ENCODE measurements at regions not wholly inside any gene's neighbourhood (a gene's known extent, or its start where the extent isn't known, plus 50 kb on each side); places are given as distances from the start of the nearest gene placed in this dataset.

DNA sequence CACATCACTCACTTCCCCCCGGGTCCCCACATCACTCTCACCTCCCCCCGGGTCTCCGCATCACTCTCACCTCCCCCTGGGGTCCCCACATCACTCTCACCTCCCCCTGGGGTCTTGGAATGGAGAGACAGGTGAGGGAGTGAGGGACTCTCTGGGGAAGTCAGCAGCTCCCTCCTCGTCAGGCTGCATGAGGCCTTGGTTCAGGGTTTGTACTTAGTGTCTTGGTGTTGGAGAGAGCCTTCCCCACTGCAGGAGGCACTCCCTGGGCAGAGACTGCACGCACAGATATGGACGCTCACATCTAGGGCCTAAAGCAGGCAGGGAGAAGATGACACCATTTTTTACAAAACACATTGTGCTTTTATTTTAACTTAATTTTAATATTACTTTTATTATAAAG, 56.5 kb upstream of the IRX4 start:
- intact Hi-C loops (cut with DNase I), result no loop called here
- ATAC-seq, result no peak
- no peak for DNase-seq (ENCODE audit: missing footprints)

DNA sequence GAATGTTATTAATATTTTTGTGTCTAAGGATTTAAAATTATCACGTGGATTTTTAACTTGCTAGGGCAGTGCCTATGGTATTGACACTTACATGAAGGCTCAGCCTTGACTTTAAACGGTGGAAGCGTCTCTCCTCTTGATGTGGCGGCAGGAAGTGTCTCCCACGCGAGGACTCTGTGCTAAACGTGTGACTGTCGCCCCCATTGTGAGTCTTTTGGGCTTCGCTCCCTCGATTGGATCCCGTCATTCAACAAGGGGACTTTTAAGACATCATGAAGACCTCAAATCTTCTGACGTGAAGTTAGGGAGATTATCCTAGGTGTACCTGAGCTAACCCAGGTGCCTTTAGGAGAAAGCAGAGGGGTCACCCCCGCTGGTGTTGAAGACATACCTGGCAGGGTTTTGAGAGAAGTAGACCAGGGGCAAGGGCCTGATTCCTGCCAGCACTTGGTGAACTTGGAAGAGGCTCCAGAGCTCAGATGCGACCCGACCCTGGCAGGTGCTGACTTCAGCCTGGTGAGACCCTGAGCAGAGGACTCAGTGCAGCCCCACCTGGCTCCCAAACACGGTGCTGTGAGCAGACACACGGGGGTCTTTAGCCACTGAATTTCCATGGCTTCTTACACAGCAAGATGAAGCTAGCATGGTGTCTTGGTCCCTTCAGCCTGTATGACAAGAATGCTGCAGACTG, 55.7 kb upstream of the IRX4 start:
- DNase-seq (ENCODE audit: missing footprints), result no peak
- intact Hi-C loops (cut with DNase I), result no loop called here
- no peak for ATAC-seq

DNA sequence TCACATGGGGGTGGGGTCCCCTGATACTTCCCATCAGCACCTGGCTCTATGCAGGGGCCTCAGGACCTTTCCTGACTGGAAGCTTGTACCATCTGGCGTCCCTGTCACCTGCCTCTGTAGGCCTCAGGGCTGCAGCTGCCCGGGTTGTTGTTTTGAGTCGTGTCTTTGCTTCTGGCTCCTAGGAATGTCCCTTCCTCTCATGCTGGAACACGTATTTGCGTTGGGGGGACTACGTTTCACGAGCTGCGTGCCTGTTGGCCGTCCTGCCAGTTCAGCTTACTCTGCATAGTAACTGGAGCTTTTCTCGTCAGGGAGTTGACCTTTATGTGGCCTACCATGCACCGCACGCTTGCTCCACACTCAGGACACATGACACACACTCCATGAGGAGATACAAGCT, 54.9 kb upstream of the IRX4 start:
- DNase-seq (ENCODE audit: missing footprints) (no peak), ATAC-seq (no peak)
- intact Hi-C loops (cut with DNase I), result no loop called here

DNA sequence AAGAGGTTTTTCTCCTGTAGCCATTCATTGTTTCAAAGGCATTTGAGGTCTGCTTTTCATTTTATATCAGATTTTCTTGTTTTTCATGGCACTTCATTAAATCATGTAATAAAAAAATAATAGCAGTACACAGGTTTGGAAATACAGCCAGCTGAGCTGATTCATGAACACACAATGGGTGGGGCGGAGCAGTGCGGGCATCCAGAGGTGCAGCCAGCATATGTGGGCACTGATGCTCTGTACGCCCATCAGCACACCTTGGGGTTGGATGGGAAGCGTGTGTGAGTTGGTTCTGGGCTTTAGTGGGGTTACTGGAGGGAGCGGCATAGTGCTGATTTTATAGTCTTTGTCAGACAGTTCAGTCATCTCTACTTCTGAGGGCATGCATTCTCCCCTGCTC, 54.2 kb upstream of the IRX4 start:
- no peak for DNase-seq (ENCODE audit: missing footprints)
- ATAC-seq, result no peak
- intact Hi-C loops (cut with DNase I), result no loop called here

DNA sequence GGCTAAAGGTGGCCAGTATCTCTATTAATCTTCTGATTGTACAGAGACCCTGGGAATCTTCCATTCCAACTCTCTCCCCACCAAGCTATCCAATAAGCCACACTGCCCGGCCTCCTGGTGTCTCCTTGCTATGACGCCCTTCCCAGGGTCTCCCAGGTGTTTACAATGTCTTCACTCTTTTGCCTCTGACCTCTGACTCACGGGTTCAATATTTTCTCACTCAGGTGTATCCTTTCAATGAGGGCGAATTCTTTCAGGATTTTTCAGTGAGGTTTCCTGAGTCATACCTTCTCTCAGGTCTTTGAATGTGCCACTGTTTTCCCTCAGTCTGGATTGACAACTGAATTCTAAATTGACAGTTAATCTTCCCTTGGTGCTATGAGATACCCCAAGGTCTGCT, 53.7 kb upstream of the IRX4 start:
- intact Hi-C loops (cut with DNase I), result no loop called here
- DNase-seq (ENCODE audit: missing footprints) (no peak), ATAC-seq (no peak)

GRCh38 chr5:1934801-1935429, 52.2 kb upstream of the IRX4 start:
- intact Hi-C loops (cut with DNase I), result loop anchor here (5.0 kb wide), 1 partner anchor 48 kb away; no protein-coding TSS in a partner anchor

GRCh38 chr5:1934056-1934394, 51.3 kb upstream of the IRX4 start:
- no peak for DNase-seq (ENCODE audit: missing footprints)
- no peak for ATAC-seq
- intact Hi-C loops (cut with DNase I), result loop anchor here (5.0 kb wide), 1 partner anchor 47 kb away; no protein-coding TSS in a partner anchor

More at GRCh38 chr5:1934801-1935429, 52.2 kb upstream of the IRX4 start:
- DNase-seq (ENCODE audit: missing footprints), result no peak
- no peak for ATAC-seq

- DNase-seq (ENCODE audit: missing footprints), result no peak
- ATAC-seq, result no peak
- intact Hi-C loops (cut with DNase I), result loop anchor here (5.0 kb wide), 1 partner anchor 46 kb away; no protein-coding TSS in a partner anchor
Measured at GRCh38 chr5:1933364-1934055, 50.8 kb upstream of the IRX4 start.

Data from Right ventricle myocardium inferior (tissue), 1 donor.